CD4-positive, CD25-positive, alpha-beta regulatory T cell (primary cell): ENCODE measurements at regions not wholly inside any gene's neighbourhood (a gene's known extent, or its start where the extent isn't known, plus 50 kb on each side); places are given as distances from the start of the nearest gene placed in this dataset.

ENCODE experiments used
- ATAC-seq, 2 donors: fragments of 150-1000 bp; cut with Tn5 transposase; one replicate each; pipeline ENCODE4 v1.10.0; 2021; ENCODE audit warnings: low read depth in 2 of 2, moderate number of reproducible peaks in 2 of 2, moderate library complexity in 1 of 2
- DNase-seq, 3 donors: peaks; one replicate each; pipeline versions ENCODE4 v3.0.0 to v3.0.0-alpha.2; 2012 to 2022; ENCODE audit warnings: mixed read lengths in 1 of 3
- H3K27ac ChIP-seq: one replicate; pipeline ENCODE4 v1.7.0; 2013; ENCODE audit warnings: mild to moderate bottlenecking, low read length; ENCODE audit not compliant: insufficient read depth, poor library complexity, severe bottlenecking
- H3K27me3 ChIP-seq: one replicate; pipeline ENCODE4 v1.7.0; 2013; ENCODE audit warnings: low read length; ENCODE audit not compliant: control insufficient read depth, insufficient read depth
- H3K36me3 ChIP-seq: one replicate; pipeline ENCODE4 v1.7.0; 2013; ENCODE audit warnings: mild to moderate bottlenecking, low read length, moderate library complexity; ENCODE audit not compliant: control insufficient read depth, insufficient read depth
- H3K4me1 ChIP-seq: 2 replicates; pipeline ENCODE4 v1.7.0; 2013; ENCODE audit warnings: mild to moderate bottlenecking, low read length; ENCODE audit not compliant: insufficient read depth, control insufficient read depth, poor library complexity, severe bottlenecking
- H3K4me3 ChIP-seq: one replicate; pipeline ENCODE4 v1.7.0; 2013; ENCODE audit warnings: low read depth, mild to moderate bottlenecking, low read length, moderate library complexity
- H3K9me3 ChIP-seq, 2 experiments: 1 replicate in 1 of 2; 2 replicates in 1 of 2; pipeline ENCODE4 v1.7.0; 2013; ENCODE audit warnings: low read length in 2 of 2, mild to moderate bottlenecking in 1 of 2, moderate library complexity in 1 of 2; ENCODE audit not compliant: control insufficient read depth in 2 of 2
- H3K27ac Mint-ChIP-seq, 3 donors: one replicate each; pipeline ENCODE4 v1.8.0; 2020 to 2022; ENCODE audit warnings: mild to moderate bottlenecking in 3 of 3, mixed read lengths in 3 of 3, moderate library complexity in 2 of 3
- H3K27me3 Mint-ChIP-seq: one replicate; pipeline ENCODE4 v1.8.0; 2022; ENCODE audit warnings: mild to moderate bottlenecking, mixed read lengths
- H3K36me3 Mint-ChIP-seq: one replicate; pipeline ENCODE4 v1.8.0; 2020; ENCODE audit warnings: mixed read lengths
- H3K4me1 Mint-ChIP-seq, 4 donors: one replicate each; pipeline ENCODE4 v1.8.0; 2020 to 2022; ENCODE audit warnings: mixed read lengths in 4 of 4, mild to moderate bottlenecking in 1 of 4
- H3K4me3 Mint-ChIP-seq, 4 donors: one replicate each; pipeline ENCODE4 v1.8.0; 2020 to 2022; ENCODE audit warnings: mild to moderate bottlenecking in 4 of 4, mixed read lengths in 4 of 4, moderate library complexity in 3 of 4
- H3K9me3 Mint-ChIP-seq, 7 donors: one replicate each; pipeline ENCODE4 v1.8.0; 2020 to 2022; ENCODE audit warnings: mixed read lengths in 7 of 7, mild to moderate bottlenecking in 3 of 7, moderate library complexity in 2 of 7

DNA sequence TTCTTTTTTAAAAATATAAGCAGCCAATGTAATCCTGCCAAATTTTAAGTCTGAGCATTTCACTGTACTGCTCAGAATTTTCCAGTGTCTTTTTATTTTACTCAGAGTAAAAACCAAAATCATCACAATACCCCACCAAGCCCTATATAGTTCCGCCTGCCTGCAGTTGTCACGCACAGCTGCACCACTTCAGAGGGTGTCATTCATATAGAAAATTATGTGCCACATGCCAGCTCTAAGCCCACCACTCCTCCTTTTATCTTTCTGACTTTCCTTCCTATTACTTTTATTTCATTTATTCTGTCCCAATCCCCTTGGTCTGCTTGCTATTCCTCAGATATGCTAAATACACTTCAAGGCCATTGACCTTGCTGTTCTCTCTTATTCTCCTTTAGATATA, 233.1 kb upstream of the DPPA4 start:
- Mint-ChIP-seq H3K36me3 (no peaks in the 10 kb centered on the region), H3K27me3 (peaks cover 9% of the 10 kb centered on the region), H3K9me3 (peaks cover 0 to 4% (median 0%) of the 10 kb centered on the region in 7 donors), H3K4me3 (no peak overlapping the region), H3K27ac (no peak overlapping the region), H3K4me1 (no peaks in the 10 kb centered on the region)
- no peak overlapping the region for H3K27ac ChIP-seq
- H3K27me3 ChIP-seq: no peaks in the 10 kb centered on the region
- DNase-seq (no peak), ATAC-seq (no peak)
- H3K9me3 ChIP-seq: no peaks in the 10 kb centered on the region
- no peaks in the 10 kb centered on the region for H3K36me3 ChIP-seq
- H3K4me3 ChIP-seq: no peak overlapping the region
- H3K4me1 ChIP-seq: no peaks in the 10 kb centered on the region

DNA sequence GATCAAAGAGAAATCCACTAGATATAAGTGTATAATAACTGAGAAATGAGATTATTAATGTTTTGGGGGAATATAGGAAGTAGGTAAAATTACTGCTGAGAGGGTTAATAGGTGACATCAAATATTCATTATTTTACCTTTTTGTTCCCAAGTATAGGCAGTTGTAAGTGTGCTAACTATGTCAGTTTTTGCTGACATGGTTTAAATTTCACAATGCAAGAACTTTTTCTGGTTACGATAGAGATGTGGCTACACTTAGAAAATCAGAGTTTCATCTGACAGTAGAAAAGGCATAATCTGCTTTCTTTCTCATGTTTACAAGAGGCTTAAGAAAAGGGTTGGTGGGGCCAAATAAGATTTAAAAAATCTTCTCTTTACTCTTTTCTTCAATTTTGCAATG, 235.0 kb upstream of the DPPA4 start:
- H3K36me3 ChIP-seq: no peaks in the 10 kb centered on the region
- Mint-ChIP-seq H3K27me3 (peaks cover 12% of the 10 kb centered on the region), H3K4me1 (no peaks in the 10 kb centered on the region), H3K36me3 (no peaks in the 10 kb centered on the region), H3K27ac (no peak overlapping the region), H3K9me3 (peaks cover 0 to 4% (median 2%) of the 10 kb centered on the region in 7 donors), H3K4me3 (no peak overlapping the region)
- no peaks in the 10 kb centered on the region for H3K27me3 ChIP-seq
- ATAC-seq: no peak
- H3K27ac ChIP-seq: no peak overlapping the region
- DNase-seq: no peak
- H3K9me3 ChIP-seq: no peaks in the 10 kb centered on the region
- no peaks in the 10 kb centered on the region for H3K4me1 ChIP-seq
- H3K4me3 ChIP-seq: no peak overlapping the region

DNA sequence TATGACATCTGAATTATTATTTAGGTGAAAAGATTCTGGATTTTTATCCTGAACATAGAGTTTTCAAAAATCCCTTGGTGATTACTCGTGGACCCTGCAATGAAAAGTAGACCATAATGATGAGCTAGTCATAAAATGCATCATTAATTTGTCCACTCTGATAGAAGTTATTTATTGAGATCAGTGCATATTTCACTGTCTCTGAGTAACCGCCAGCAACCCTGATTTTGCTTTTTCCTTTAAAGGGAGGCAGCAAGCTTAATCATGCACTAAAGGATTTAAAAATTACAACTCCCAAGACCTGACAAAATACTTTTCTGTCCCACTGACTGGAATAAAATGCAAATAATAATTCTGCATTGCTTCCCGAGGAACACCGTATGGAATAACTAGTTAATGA, 259.6 kb upstream of the DPPA4 start:
- Mint-ChIP-seq H3K27ac (no peak overlapping the region), H3K4me3 (no peak overlapping the region), H3K27me3 (no peaks in the 10 kb centered on the region), H3K9me3 (peaks cover 0 to 8% (median 2%) of the 10 kb centered on the region in 7 donors), H3K4me1 (no peaks in the 10 kb centered on the region), H3K36me3 (no peaks in the 10 kb centered on the region)
- H3K36me3 ChIP-seq: no peaks in the 10 kb centered on the region
- H3K27me3 ChIP-seq: no peaks in the 10 kb centered on the region
- H3K9me3 ChIP-seq: peaks cover 0 to 4% of the 10 kb centered on the region in 2 experiments
- H3K4me1 ChIP-seq: no peaks in the 10 kb centered on the region
- no peak overlapping the region for H3K27ac ChIP-seq
- no peak overlapping the region for H3K4me3 ChIP-seq
- no peak for DNase-seq
- no peak for ATAC-seq

DNA sequence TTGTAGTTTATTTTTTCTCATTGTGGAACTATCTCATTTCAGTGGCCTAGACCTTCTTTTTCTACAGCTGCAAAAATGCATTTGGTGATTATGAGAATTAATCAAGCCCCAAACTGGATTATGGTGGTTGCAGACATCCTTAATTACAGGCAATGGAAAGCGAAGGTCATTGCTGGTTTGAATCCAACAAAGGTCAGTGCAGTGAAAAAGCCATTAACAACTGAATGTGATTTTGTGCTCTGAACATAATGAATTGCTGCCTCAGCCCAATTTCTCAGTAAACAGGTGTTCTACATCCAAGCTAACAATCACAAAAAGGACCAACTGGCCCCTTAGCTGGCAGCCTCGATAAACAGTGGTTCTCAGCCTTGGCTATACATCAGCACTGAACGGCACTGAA, 260.1 kb upstream of the DPPA4 start:
- Mint-ChIP-seq H3K36me3 (no peaks in the 10 kb centered on the region), H3K27ac (no peak overlapping the region), H3K4me1 (no peaks in the 10 kb centered on the region), H3K4me3 (no peak overlapping the region), H3K9me3 (peaks cover 0 to 6% (median 2%) of the 10 kb centered on the region in 7 donors), H3K27me3 (no peaks in the 10 kb centered on the region)
- no peak overlapping the region for H3K27ac ChIP-seq
- H3K4me3 ChIP-seq: no peak overlapping the region
- no peaks in the 10 kb centered on the region for H3K27me3 ChIP-seq
- no peaks in the 10 kb centered on the region for H3K36me3 ChIP-seq
- peaks cover 0 to 4% of the 10 kb centered on the region in 2 experiments for H3K9me3 ChIP-seq
- no peak for ATAC-seq
- no peaks in the 10 kb centered on the region for H3K4me1 ChIP-seq
- no peak for DNase-seq

- no peaks in the 10 kb centered on the region for H3K9me3 Mint-ChIP-seq
- no peaks in the 10 kb centered on the region for H3K4me1 Mint-ChIP-seq
- H3K27me3 Mint-ChIP-seq: no peaks in the 10 kb centered on the region
- DNase-seq (no peak), ATAC-seq (no peak)
- no peak overlapping the region for H3K27ac ChIP-seq
- no peak overlapping the region for H3K27ac Mint-ChIP-seq
- no peak overlapping the region for H3K4me3 ChIP-seq
- no peaks in the 10 kb centered on the region for H3K27me3 ChIP-seq
- H3K36me3 Mint-ChIP-seq: no peaks in the 10 kb centered on the region
- H3K4me3 Mint-ChIP-seq: no peak overlapping the region
- H3K9me3 ChIP-seq: no peaks in the 10 kb centered on the region
- H3K36me3 ChIP-seq: no peaks in the 10 kb centered on the region
- H3K4me1 ChIP-seq: no peaks in the 10 kb centered on the region
These were observed 270.6 kb upstream of the DPPA4 start for GRCh38 chr3:109607897-109608296.

DNA sequence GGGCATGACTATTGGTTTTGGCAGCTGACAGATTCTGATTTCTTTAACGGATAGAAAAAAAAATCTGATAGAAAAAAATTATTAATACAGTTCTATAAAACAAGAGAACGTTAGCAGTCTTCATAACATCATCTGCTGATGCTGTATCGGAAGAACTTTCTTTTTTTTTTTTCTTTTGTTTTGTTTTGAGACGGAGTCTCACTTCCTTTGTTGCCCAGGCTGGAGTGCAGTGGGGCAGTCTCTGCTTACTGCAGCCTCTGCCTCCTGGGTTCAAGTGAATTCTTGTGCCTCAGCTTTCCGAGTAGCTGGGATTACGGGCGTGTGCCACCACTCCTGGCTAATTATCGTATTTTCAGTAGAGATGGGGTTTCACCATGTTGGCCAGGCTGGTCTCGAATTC, 271.2 kb upstream of the DPPA4 start:
- H3K27me3 Mint-ChIP-seq: no peaks in the 10 kb centered on the region
- no peaks in the 10 kb centered on the region for H3K4me1 Mint-ChIP-seq
- no peak overlapping the region for H3K4me3 ChIP-seq
- no peaks in the 10 kb centered on the region for H3K9me3 ChIP-seq
- ATAC-seq (no peak), DNase-seq (no peak)
- H3K27me3 ChIP-seq: no peaks in the 10 kb centered on the region
- H3K36me3 Mint-ChIP-seq: no peaks in the 10 kb centered on the region
- H3K27ac Mint-ChIP-seq: no peak overlapping the region
- H3K9me3 Mint-ChIP-seq: no peaks in the 10 kb centered on the region
- no peak overlapping the region for H3K27ac ChIP-seq
- no peaks in the 10 kb centered on the region for H3K4me1 ChIP-seq
- no peaks in the 10 kb centered on the region for H3K36me3 ChIP-seq
- H3K4me3 Mint-ChIP-seq: no peak overlapping the region

DNA sequence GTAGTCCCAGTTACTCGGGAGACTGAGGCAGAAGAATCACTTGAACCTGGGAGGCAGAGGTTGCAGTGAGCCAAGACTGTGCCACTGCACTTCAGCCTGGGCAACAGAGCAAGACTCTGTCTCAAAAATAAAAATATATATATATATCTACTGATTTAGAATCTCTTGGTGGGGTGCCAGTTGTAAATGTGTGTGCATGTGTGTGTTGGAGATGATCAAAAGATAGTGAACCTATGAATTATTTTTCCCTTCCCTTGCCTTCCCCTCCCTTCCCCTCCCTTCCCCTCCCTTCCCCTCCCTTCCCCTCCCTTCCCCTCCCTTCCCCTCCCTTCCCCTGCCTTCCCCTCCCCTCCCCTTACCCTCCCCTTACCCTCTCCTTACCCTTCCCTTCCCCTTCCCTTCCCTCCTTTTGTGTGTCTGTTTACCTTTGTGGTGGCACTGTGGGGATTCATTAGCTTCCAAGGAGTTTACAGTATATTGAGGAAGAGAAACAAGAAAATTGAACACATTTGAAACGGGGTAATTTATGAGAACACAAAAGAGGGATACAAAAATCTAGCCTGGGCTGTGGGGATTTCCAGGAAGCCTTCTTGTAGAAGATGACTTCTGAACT, 281.5 kb upstream of the DPPA4 start:
- Mint-ChIP-seq H3K27me3 (no peaks in the 10 kb centered on the region), H3K9me3 (peaks cover 0 to 3% (median 0%) of the 10 kb centered on the region in 7 donors), H3K27ac (no peak overlapping the region), H3K4me3 (no peak overlapping the region), H3K36me3 (no peaks in the 10 kb centered on the region), H3K4me1 (no peaks in the 10 kb centered on the region)
- H3K36me3 ChIP-seq: no peaks in the 10 kb centered on the region
- H3K9me3 ChIP-seq: no peaks in the 10 kb centered on the region
- no peak overlapping the region for H3K27ac ChIP-seq
- H3K27me3 ChIP-seq: no peaks in the 10 kb centered on the region
- no peaks in the 10 kb centered on the region for H3K4me1 ChIP-seq
- no peak for ATAC-seq
- DNase-seq: no peak
- no peak overlapping the region for H3K4me3 ChIP-seq

DNA sequence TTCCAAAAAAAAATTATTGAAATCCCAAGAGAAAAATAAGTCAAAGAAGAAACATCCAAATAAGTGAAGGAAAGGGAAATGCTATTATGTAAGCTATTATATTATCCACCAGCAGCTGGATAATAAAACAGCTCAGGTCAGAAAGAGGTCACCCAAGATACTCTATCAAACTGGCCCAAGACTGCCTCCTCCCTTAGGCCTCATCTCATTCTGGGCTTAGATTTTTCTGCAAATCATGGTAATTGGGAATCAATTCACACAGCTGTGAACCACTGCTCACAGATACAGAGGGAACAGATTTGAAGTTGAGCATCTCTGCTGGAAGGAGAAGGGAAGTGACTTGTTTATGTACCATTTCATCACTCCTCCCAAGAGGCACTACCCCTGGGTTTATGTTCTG, 294.6 kb upstream of the DPPA4 start:
- Histone ChIP-seq H3K27ac (no peak overlapping the region), H3K27me3 (no peaks in the 10 kb centered on the region), H3K9me3 (no peaks in the 10 kb centered on the region), H3K4me3 (no peak overlapping the region), H3K4me1 (no peaks in the 10 kb centered on the region), H3K36me3 (no peaks in the 10 kb centered on the region)
- H3K4me1 Mint-ChIP-seq: no peaks in the 10 kb centered on the region
- no peaks in the 10 kb centered on the region for H3K27me3 Mint-ChIP-seq
- ATAC-seq (no peak), DNase-seq (no peak)
- H3K27ac Mint-ChIP-seq: no peak overlapping the region
- H3K4me3 Mint-ChIP-seq: no peak overlapping the region
- no peaks in the 10 kb centered on the region for H3K36me3 Mint-ChIP-seq
- H3K9me3 Mint-ChIP-seq: peaks cover 0 to 3% (median 0%) of the 10 kb centered on the region in 7 donors
